Mesothelial cell of epicardium (in vitro differentiated cells): ENCODE measurements at regions not wholly inside any gene's neighbourhood (a gene's known extent, or its start where the extent isn't known, plus 50 kb on each side); places are given as distances from the start of the nearest gene placed in this dataset.
"Not testable (repeated sequence)": the region's sequence is repeated elsewhere in the genome, so short reads cannot be mapped to it uniquely, and the experiment has no call there.

Experiments
- DNase-seq, 2 experiments: peaks; one replicate each; pipeline ENCODE4 v3.0.0; 2021; ENCODE audit warnings: low spot score in 2 of 2; ENCODE audit not compliant: unreplicated experiment in 2 of 2
- H3K27ac Mint-ChIP-seq: 2 replicates; pipeline ENCODE4 v1.8.0; 2021; ENCODE audit warnings: mixed read lengths
- H3K27me3 Mint-ChIP-seq: 2 replicates; pipeline ENCODE4 v1.8.0; 2021; ENCODE audit warnings: low read depth, mixed read lengths
- H3K36me3 Mint-ChIP-seq: 2 replicates; pipeline ENCODE4 v1.8.0; 2021; ENCODE audit warnings: mixed read lengths
- H3K4me1 Mint-ChIP-seq: 2 replicates; pipeline ENCODE4 v1.8.0; 2021; ENCODE audit warnings: mixed read lengths
- H3K4me3 Mint-ChIP-seq: 2 replicates; pipeline ENCODE4 v1.8.0; 2021; ENCODE audit warnings: mild to moderate bottlenecking, moderate library complexity, mixed read lengths
- H3K9me3 Mint-ChIP-seq: 2 replicates; pipeline ENCODE4 v1.8.0; 2021; ENCODE audit warnings: mixed read lengths
- CTCF ChIP-seq: fragments of 200-600 bp; sonication (generic); IDR thresholded peaks from one replicate; pipeline ENCODE4 v1.5.0; 2021; ENCODE audit warnings: antibody characterized with exemption; ENCODE audit not compliant: unreplicated experiment

GRCh38 chr2:200110381-200110780 is 155.0 kb downstream of the MAIP1 start:
- peaks cover 10% of the 10 kb centered on the region for H3K36me3 Mint-ChIP-seq
- H3K9me3 Mint-ChIP-seq, result peaks cover 17% of the 10 kb centered on the region
- no peak overlapping the region for H3K27ac Mint-ChIP-seq
- H3K4me1 Mint-ChIP-seq, result peaks cover 5% of the 10 kb centered on the region
- TF ChIP-seq CTCF, result no peak
- no peak for DNase-seq
- H3K27me3 Mint-ChIP-seq, result no peaks in the 10 kb centered on the region
- no peak overlapping the region for H3K4me3 Mint-ChIP-seq

- Mint-ChIP-seq H3K9me3 (peaks cover 38% of the 10 kb centered on the region), H3K36me3 (peaks cover 12% of the 10 kb centered on the region)
- H3K27me3 Mint-ChIP-seq, H3K4me1 Mint-ChIP-seq, DNase-seq, H3K4me3 Mint-ChIP-seq, H3K27ac Mint-ChIP-seq: not testable (repeated sequence)
Observed at GRCh38 chr2:200113016-200113799, 157.8 kb downstream of the MAIP1 start.

- Mint-ChIP-seq H3K27me3 (no peaks in the 10 kb centered on the region), H3K9me3 (peaks cover 49% of the 10 kb centered on the region), H3K36me3 (peaks cover 8% of the 10 kb centered on the region), H3K4me1 (no peaks in the 10 kb centered on the region), H3K4me3 (no peak overlapping the region), H3K27ac (no peak overlapping the region)
- TF ChIP-seq CTCF, result no peak
- no peak for DNase-seq
Observed at GRCh38 chr2:200119236-200119635, 163.9 kb downstream of the MAIP1 start.

GRCh38 chr2:200121931-200122330 is 166.5 kb downstream of the MAIP1 start:
- H3K27ac Mint-ChIP-seq, result no peak overlapping the region
- no peaks in the 10 kb centered on the region for H3K27me3 Mint-ChIP-seq
- peaks cover 3% of the 10 kb centered on the region for H3K36me3 Mint-ChIP-seq
- H3K9me3 Mint-ChIP-seq, result peaks cover 31% of the 10 kb centered on the region
- no peak for DNase-seq
- H3K4me3 Mint-ChIP-seq, result no peak overlapping the region
- TF ChIP-seq CTCF, result no peak
- no peaks in the 10 kb centered on the region for H3K4me1 Mint-ChIP-seq

GRCh38 chr2:200122683-200123082 is 167.3 kb downstream of the MAIP1 start:
- H3K36me3 Mint-ChIP-seq, result peaks cover 3% of the 10 kb centered on the region
- H3K9me3 Mint-ChIP-seq, result peaks cover 26% of the 10 kb centered on the region
- no peaks in the 10 kb centered on the region for H3K4me1 Mint-ChIP-seq
- TF ChIP-seq CTCF, result no peak
- no peak for DNase-seq
- no peak overlapping the region for H3K27ac Mint-ChIP-seq
- H3K4me3 Mint-ChIP-seq, result no peak overlapping the region
- H3K27me3 Mint-ChIP-seq, result no peaks in the 10 kb centered on the region

- not testable (repeated sequence) for H3K4me1 Mint-ChIP-seq, H3K27me3 Mint-ChIP-seq
Observed at GRCh38 chr2:200124665-200125368, 169.4 kb downstream of the MAIP1 start.

More at GRCh38 chr2:200124665-200125368, 169.4 kb downstream of the MAIP1 start:
- not testable (repeated sequence) for H3K27ac Mint-ChIP-seq, H3K36me3 Mint-ChIP-seq, H3K4me3 Mint-ChIP-seq, DNase-seq
- H3K9me3 Mint-ChIP-seq, result peaks cover 19% of the 10 kb centered on the region
